Thyroid gland (tissue), 4 donors: ENCODE measurements at regions not wholly inside any gene's neighbourhood (a gene's known extent, or its start where the extent isn't known, plus 50 kb on each side); places are given as distances from the start of the nearest gene placed in this dataset.

Experiments used
- POLR2A ChIP-seq, 2 donors: fragments of 450-650 bp; IDR thresholded peaks; one replicate each; pipeline ENCODE4 v1.6.1; 2017; ENCODE audit warnings: antibody characterized with exemption in 2 of 2, mild to moderate bottlenecking in 2 of 2, moderate library complexity in 1 of 2
- TF ChIP-seq, protein P1 (sequence below), 6 experiments: fragments of 200-600 bp in 3 of 6; fragments of 450-650 bp in 3 of 6; sonication (generic) in 3 of 6; IDR thresholded peaks; one replicate each; pipeline ENCODE4 v1.5.1; 2016 to 2019; ENCODE audit warnings: antibody characterized with exemption in 6 of 6, mild to moderate bottlenecking in 2 of 6, inconsistent platforms in 1 of 6, moderate library complexity in 1 of 6

DNA sequence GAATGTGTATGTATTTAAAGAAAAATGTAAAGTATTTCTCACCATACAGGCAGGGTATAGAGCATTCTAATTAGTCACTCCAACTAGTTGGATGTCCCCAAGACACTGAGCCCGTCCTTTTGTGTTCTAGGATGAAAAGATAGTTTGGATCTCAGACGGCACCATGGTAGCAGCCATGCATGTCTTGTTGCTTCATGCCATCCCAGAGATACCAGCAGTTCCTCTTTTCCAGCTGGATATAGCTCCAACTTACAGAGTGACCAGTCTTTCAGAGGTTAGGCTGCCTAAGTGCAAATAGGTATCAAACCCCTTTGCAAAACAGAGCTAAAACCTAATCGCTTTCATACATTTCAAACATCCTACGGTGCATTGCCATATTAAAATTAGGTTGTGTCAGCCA, 275.3 kb downstream of the MTX2 start:
- TF ChIP-seq, protein P1, sequence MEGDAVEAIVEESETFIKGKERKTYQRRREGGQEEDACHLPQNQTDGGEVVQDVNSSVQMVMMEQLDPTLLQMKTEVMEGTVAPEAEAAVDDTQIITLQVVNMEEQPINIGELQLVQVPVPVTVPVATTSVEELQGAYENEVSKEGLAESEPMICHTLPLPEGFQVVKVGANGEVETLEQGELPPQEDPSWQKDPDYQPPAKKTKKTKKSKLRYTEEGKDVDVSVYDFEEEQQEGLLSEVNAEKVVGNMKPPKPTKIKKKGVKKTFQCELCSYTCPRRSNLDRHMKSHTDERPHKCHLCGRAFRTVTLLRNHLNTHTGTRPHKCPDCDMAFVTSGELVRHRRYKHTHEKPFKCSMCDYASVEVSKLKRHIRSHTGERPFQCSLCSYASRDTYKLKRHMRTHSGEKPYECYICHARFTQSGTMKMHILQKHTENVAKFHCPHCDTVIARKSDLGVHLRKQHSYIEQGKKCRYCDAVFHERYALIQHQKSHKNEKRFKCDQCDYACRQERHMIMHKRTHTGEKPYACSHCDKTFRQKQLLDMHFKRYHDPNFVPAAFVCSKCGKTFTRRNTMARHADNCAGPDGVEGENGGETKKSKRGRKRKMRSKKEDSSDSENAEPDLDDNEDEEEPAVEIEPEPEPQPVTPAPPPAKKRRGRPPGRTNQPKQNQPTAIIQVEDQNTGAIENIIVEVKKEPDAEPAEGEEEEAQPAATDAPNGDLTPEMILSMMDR (IDR thresholded peaks at IDR 0.05) = no peak
- no peak for TF ChIP-seq POLR2A (IDR thresholded peaks at IDR 0.05)
